HL-60 (cell line): ENCODE measurements at regions not wholly inside any gene's neighbourhood (a gene's known extent, or its start where the extent isn't known, plus 50 kb on each side); places are given as distances from the start of the nearest gene placed in this dataset.

ENCODE experiments used
- DNase-seq, 2 experiments: peaks; one replicate each; pipeline ENCODE4 v3.0.0-alpha.2; 2010 to 2020; ENCODE audit warnings: low read depth in 1 of 2, low spot score in 1 of 2
- H3K27ac ChIP-seq: fragments of 250-450 bp; sonication (Bioruptor Pico); replicated peaks from 2 replicates; pipeline ENCODE4 v1.5.1; 2020; ENCODE audit warnings: mild to moderate bottlenecking, moderate library complexity
- H3K27me3 ChIP-seq: fragments of 250-450 bp; sonication (Bioruptor Pico); 2 replicates; pipeline ENCODE4 v1.5.1; 2021; ENCODE audit warnings: mild to moderate bottlenecking, moderate library complexity; ENCODE audit not compliant: insufficient read depth, poor library complexity, severe bottlenecking
- H3K4me3 ChIP-seq: replicated peaks from 2 replicates; pipeline ENCODE4 v1.5.1; 2011; ENCODE audit warnings: mild to moderate bottlenecking, control low read depth, low read length; ENCODE audit not compliant: insufficient read depth
- GABPA ChIP-seq: IDR thresholded peaks from 2 replicates; pipeline ENCODE4 v1.6.1; 2012; ENCODE audit warnings: low read depth
- POLR2AphosphoS5 ChIP-seq: IDR thresholded peaks from 2 replicates; pipeline ENCODE4 v1.6.1; 2012; ENCODE audit warnings: low read depth
- SPI1 ChIP-seq: IDR thresholded peaks from 2 replicates; pipeline ENCODE4 v1.6.1; 2012; ENCODE audit warnings: low read depth, mild to moderate bottlenecking, borderline replicate concordance
- TF ChIP-seq, protein P1 (sequence below): IDR thresholded peaks from 2 replicates; pipeline ENCODE4 v1.6.1; 2012; ENCODE audit warnings: low read depth; ENCODE audit not compliant: insufficient replicate concordance
- TF ChIP-seq, protein P2 (sequence below): IDR thresholded peaks from one replicate; pipeline ENCODE4 v1.5.1; 2011; ENCODE audit warnings: low read length, control low read depth, inconsistent platforms; ENCODE audit not compliant: insufficient read depth

DNA sequence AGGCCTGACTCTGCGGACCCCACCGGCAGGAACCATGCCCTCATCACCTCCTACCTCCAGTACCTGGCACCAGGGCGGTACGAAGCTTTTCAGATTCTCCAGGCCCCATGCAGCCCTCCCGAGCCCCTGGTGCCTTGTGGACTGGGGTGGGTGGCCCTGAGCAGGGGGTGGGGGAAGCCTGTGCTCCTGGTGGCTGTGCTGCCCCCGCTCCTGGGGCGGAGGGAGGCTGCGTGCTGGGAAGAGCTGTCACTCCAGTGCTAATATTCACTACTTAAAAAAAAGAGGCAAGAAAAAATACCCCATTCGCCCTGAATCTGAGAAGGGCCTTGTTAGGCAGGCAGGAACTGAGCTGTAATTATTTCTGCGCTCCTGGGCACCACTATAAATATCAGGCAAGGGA is 111.8 kb downstream of the ENGASE start:
- H3K27ac ChIP-seq: no peak overlapping the region
- H3K27me3 ChIP-seq: peaks cover 42% of the 10 kb centered on the region
- TF ChIP-seq, protein P1, sequence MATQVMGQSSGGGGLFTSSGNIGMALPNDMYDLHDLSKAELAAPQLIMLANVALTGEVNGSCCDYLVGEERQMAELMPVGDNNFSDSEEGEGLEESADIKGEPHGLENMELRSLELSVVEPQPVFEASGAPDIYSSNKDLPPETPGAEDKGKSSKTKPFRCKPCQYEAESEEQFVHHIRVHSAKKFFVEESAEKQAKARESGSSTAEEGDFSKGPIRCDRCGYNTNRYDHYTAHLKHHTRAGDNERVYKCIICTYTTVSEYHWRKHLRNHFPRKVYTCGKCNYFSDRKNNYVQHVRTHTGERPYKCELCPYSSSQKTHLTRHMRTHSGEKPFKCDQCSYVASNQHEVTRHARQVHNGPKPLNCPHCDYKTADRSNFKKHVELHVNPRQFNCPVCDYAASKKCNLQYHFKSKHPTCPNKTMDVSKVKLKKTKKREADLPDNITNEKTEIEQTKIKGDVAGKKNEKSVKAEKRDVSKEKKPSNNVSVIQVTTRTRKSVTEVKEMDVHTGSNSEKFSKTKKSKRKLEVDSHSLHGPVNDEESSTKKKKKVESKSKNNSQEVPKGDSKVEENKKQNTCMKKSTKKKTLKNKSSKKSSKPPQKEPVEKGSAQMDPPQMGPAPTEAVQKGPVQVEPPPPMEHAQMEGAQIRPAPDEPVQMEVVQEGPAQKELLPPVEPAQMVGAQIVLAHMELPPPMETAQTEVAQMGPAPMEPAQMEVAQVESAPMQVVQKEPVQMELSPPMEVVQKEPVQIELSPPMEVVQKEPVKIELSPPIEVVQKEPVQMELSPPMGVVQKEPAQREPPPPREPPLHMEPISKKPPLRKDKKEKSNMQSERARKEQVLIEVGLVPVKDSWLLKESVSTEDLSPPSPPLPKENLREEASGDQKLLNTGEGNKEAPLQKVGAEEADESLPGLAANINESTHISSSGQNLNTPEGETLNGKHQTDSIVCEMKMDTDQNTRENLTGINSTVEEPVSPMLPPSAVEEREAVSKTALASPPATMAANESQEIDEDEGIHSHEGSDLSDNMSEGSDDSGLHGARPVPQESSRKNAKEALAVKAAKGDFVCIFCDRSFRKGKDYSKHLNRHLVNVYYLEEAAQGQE: no peak
- TF ChIP-seq POLR2AphosphoS5 (no peak), GABPA (no peak), SPI1 (no peak)
- TF ChIP-seq, protein P2, sequence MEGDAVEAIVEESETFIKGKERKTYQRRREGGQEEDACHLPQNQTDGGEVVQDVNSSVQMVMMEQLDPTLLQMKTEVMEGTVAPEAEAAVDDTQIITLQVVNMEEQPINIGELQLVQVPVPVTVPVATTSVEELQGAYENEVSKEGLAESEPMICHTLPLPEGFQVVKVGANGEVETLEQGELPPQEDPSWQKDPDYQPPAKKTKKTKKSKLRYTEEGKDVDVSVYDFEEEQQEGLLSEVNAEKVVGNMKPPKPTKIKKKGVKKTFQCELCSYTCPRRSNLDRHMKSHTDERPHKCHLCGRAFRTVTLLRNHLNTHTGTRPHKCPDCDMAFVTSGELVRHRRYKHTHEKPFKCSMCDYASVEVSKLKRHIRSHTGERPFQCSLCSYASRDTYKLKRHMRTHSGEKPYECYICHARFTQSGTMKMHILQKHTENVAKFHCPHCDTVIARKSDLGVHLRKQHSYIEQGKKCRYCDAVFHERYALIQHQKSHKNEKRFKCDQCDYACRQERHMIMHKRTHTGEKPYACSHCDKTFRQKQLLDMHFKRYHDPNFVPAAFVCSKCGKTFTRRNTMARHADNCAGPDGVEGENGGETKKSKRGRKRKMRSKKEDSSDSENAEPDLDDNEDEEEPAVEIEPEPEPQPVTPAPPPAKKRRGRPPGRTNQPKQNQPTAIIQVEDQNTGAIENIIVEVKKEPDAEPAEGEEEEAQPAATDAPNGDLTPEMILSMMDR: no peak
- no peak overlapping the region for H3K4me3 ChIP-seq
- no peak for DNase-seq

DNA sequence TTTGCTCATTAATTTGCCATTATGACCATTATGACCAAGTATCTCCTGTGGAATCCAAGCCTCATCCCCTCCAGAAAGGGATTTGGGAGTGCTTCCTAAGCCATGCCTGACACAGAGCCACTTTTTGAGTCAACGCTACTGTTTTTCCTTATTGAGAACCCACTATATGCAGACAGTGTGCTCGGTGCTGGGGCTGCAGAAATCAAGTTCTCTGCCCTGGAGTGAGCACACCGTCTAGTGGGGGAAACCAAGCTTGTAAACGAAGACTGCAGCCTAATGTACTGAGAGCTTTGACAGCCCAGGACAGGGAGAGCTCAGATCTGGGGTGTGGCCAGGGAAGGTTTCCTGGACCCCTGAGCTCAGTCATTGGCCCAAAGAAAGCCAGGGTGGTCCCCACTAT is 111.0 kb downstream of the ENGASE start:
- no peak for DNase-seq
- peaks cover 37% of the 10 kb centered on the region for H3K27me3 ChIP-seq
- no peak overlapping the region for H3K4me3 ChIP-seq
- H3K27ac ChIP-seq: no peak overlapping the region
- TF ChIP-seq, protein P1: no peak
- TF ChIP-seq SPI1: no peak
- no peak for TF ChIP-seq GABPA
- TF ChIP-seq, protein P2: no peak
- TF ChIP-seq POLR2AphosphoS5: no peak

DNA sequence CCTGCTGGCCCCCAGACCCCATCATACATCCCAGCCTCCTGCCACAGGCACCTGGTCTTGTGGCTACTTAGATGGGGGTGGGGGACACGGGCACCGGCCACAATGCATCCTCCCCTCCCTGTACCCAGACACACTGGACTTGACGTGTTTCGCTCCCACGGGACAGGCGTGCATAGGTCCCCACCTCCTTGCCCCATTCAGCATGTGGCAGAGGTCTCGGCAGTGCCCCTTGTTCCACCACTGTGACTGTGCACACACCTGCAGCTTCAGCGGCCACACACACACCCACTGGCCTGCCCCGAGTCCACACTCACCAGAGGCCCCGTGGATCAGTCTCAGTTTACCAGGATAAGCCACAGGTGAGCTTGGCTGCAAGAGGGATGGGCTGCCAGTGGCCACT is 109.6 kb downstream of the ENGASE start:
- Histone ChIP-seq H3K27me3 (peaks cover 37% of the 10 kb centered on the region), H3K27ac (no peak overlapping the region), H3K4me3 (no peak overlapping the region)
- TF ChIP-seq, protein P2: no peak
- TF ChIP-seq, protein P1: no peak
- TF ChIP-seq GABPA (no peak), POLR2AphosphoS5 (no peak), SPI1 (no peak)
- DNase-seq: no peak
